ENCODE measurements at regions not wholly inside any gene's neighbourhood (a gene's known extent, or its start where the extent isn't known, plus 50 kb on each side); places are given as distances from the start of the nearest gene placed in this dataset.

- DNase-seq (ENCODE audit: insufficient read length, low spot score, missing footprints) = no peak
- H3K4me2 ChIP-seq (ENCODE audit: insufficient read depth, low read length) = no peak overlapping the region
Measured at GRCh38 chr20:10137533-10137932, 81.1 kb upstream of the SNAP25 start.

DNA sequence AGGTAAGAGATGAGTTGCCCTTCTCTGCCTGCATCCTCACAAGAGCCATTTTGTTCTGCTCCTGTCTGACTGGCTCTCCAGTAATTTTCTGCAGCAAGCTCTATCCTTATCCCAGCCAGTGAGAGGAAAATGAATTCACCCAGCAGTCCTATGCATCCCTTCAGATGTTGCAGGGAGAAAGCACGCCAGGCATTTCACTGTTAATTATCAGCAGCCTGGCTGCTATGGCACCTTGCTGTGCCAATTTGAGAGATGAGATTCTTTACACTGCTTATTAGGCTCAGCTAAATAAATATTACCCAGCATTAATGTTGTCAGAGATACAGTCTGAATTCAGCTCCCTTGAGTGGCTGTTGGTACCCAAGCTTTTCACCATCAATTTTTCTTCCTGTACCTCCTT is 61.1 kb upstream of the SNAP25 start:
- Histone ChIP-seq H3K4me3 (ENCODE audit: insufficient read depth, low read length) (no peak overlapping the region), H3K9me3 (ENCODE audit: low read depth, low read length) (no peaks in the 10 kb centered on the region), H3K4me1 (ENCODE audit: insufficient read depth, low read length) (no peaks in the 10 kb centered on the region), H3K27me3 (ENCODE audit: insufficient read depth, low read length) (peaks cover 4% of the 10 kb centered on the region), H4K20me1 (ENCODE audit: insufficient read depth, low read length) (no peaks in the 10 kb centered on the region), H2AFZ (ENCODE audit: low read length) (no peak overlapping the region), H3K4me2 (ENCODE audit: insufficient read depth, low read length) (no peak overlapping the region), H3K36me3 (ENCODE audit: insufficient read depth, low read length) (no peaks in the 10 kb centered on the region), H3K79me2 (ENCODE audit: insufficient read depth, low read length) (no peaks in the 10 kb centered on the region), H3K27ac (ENCODE audit: low read depth, low read length) (no peak overlapping the region)
- DNase-seq (ENCODE audit: insufficient read length, low spot score, missing footprints) = no peak
- no peak for TF ChIP-seq CTCF (IDR thresholded peaks at IDR 0.05; ENCODE audit: extremely low read depth, low read depth, low read length)

More at GRCh38 chr20:10137533-10137932, 81.1 kb upstream of the SNAP25 start:
- Histone ChIP-seq H3K4me3 (ENCODE audit: insufficient read depth, low read length) (no peak overlapping the region), H4K20me1 (ENCODE audit: insufficient read depth, low read length) (no peaks in the 10 kb centered on the region), H2AFZ (ENCODE audit: low read length) (no peak overlapping the region), H3K36me3 (ENCODE audit: insufficient read depth, low read length) (no peaks in the 10 kb centered on the region), H3K4me1 (ENCODE audit: insufficient read depth, low read length) (no peaks in the 10 kb centered on the region), H3K79me2 (ENCODE audit: insufficient read depth, low read length) (no peaks in the 10 kb centered on the region), H3K27me3 (ENCODE audit: insufficient read depth, low read length) (peaks cover 15% of the 10 kb centered on the region), H3K9me3 (ENCODE audit: low read depth, low read length) (no peaks in the 10 kb centered on the region), H3K27ac (ENCODE audit: low read depth, low read length) (no peak overlapping the region)
- TF ChIP-seq CTCF (IDR thresholded peaks at IDR 0.05; ENCODE audit: extremely low read depth, low read depth, low read length) = no peak

GRCh38 chr20:10167040-10167439 is 51.6 kb upstream of the SNAP25 start:
- no peaks in the 10 kb centered on the region for H3K79me2 ChIP-seq (ENCODE audit: insufficient read depth, low read length)
- no peak overlapping the region for H2AFZ ChIP-seq (ENCODE audit: low read length)
- TF ChIP-seq CTCF (IDR thresholded peaks at IDR 0.05; ENCODE audit: extremely low read depth, low read depth, low read length) = no peak
- peaks cover 4% of the 10 kb centered on the region for H3K4me1 ChIP-seq (ENCODE audit: insufficient read depth, low read length)
- H3K4me3 ChIP-seq (ENCODE audit: insufficient read depth, low read length) = no peak overlapping the region
- no peaks in the 10 kb centered on the region for H3K36me3 ChIP-seq (ENCODE audit: insufficient read depth, low read length)
- no peak for DNase-seq (ENCODE audit: insufficient read length, low spot score, missing footprints)
- no peaks in the 10 kb centered on the region for H4K20me1 ChIP-seq (ENCODE audit: insufficient read depth, low read length)
- no peaks in the 10 kb centered on the region for H3K9me3 ChIP-seq (ENCODE audit: low read depth, low read length)
- H3K4me2 ChIP-seq (ENCODE audit: insufficient read depth, low read length) = no peak overlapping the region
- no peak overlapping the region for H3K27ac ChIP-seq (ENCODE audit: low read depth, low read length)
- no peaks in the 10 kb centered on the region for H3K27me3 ChIP-seq (ENCODE audit: insufficient read depth, low read length)

- Histone ChIP-seq H3K9me3 (ENCODE audit: low read depth, low read length) (no peaks in the 10 kb centered on the region), H3K27ac (ENCODE audit: low read depth, low read length) (no peak overlapping the region), H3K4me3 (ENCODE audit: insufficient read depth, low read length) (no peak overlapping the region), H2AFZ (ENCODE audit: low read length) (no peak overlapping the region), H4K20me1 (ENCODE audit: insufficient read depth, low read length) (no peaks in the 10 kb centered on the region), H3K79me2 (ENCODE audit: insufficient read depth, low read length) (no peaks in the 10 kb centered on the region), H3K36me3 (ENCODE audit: insufficient read depth, low read length) (no peaks in the 10 kb centered on the region), H3K27me3 (ENCODE audit: insufficient read depth, low read length) (peaks cover 3% of the 10 kb centered on the region), H3K4me1 (ENCODE audit: insufficient read depth, low read length) (peaks cover 4% of the 10 kb centered on the region), H3K4me2 (ENCODE audit: insufficient read depth, low read length) (no peak overlapping the region)
- no peak for DNase-seq (ENCODE audit: insufficient read length, low spot score, missing footprints)
- TF ChIP-seq CTCF (IDR thresholded peaks at IDR 0.05; ENCODE audit: extremely low read depth, low read depth, low read length) = no peak
Measured at GRCh38 chr20:10167594-10167993, 51.0 kb upstream of the SNAP25 start.

Data from osteoblast (primary cell).